Rectal smooth muscle tissue (tissue), 1 donor: ENCODE measurements at regions not wholly inside any gene's neighbourhood (a gene's known extent, or its start where the extent isn't known, plus 50 kb on each side); places are given as distances from the start of the nearest gene placed in this dataset.
"Not testable (repeated sequence)": the region's sequence is repeated elsewhere in the genome, so short reads cannot be mapped to it uniquely, and the experiment has no call there.

Source experiments
- H3K27ac ChIP-seq: one replicate; pipeline ENCODE4 v1.7.0; 2013; ENCODE audit warnings: low read depth, low read length, inconsistent platforms
- H3K27me3 ChIP-seq: one replicate; pipeline ENCODE4 v1.7.0; 2013; ENCODE audit warnings: low read length; ENCODE audit not compliant: control insufficient read depth, insufficient read depth
- H3K36me3 ChIP-seq: one replicate; pipeline ENCODE4 v1.7.0; 2013; ENCODE audit warnings: low read length; ENCODE audit not compliant: control insufficient read depth, insufficient read depth
- H3K4me1 ChIP-seq: one replicate; pipeline ENCODE4 v1.7.0; 2013; ENCODE audit warnings: low read length; ENCODE audit not compliant: control insufficient read depth, insufficient read depth
- H3K4me3 ChIP-seq: one replicate; pipeline ENCODE4 v1.7.0; 2013; ENCODE audit warnings: low read length
- H3K9ac ChIP-seq: one replicate; pipeline ENCODE4 v1.7.0; 2013; ENCODE audit warnings: low read length

DNA sequence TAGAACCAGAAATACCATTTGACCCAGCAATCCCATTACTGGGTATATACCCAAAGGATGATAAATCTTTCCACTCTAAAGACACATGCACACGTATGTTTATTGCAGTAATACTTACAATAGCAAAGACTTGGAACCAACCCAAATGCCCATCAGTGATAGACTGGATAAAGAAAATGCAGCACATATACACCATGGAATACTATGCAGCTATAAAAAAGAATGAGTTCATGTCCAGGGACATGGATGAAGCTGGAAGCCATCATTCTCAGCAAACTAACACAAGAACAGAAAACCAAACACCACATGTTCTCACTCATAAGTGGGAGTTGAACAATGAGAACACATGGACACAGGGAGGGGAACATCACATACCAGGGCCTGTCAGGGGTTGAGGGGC, 137.9 kb downstream of the PXDC1 start:
- peaks cover 18% of the 10 kb centered on the region for H3K4me1 ChIP-seq
- H3K4me3 ChIP-seq, H3K9ac ChIP-seq, H3K36me3 ChIP-seq, H3K27ac ChIP-seq, H3K27me3 ChIP-seq: not testable (repeated sequence)

DNA sequence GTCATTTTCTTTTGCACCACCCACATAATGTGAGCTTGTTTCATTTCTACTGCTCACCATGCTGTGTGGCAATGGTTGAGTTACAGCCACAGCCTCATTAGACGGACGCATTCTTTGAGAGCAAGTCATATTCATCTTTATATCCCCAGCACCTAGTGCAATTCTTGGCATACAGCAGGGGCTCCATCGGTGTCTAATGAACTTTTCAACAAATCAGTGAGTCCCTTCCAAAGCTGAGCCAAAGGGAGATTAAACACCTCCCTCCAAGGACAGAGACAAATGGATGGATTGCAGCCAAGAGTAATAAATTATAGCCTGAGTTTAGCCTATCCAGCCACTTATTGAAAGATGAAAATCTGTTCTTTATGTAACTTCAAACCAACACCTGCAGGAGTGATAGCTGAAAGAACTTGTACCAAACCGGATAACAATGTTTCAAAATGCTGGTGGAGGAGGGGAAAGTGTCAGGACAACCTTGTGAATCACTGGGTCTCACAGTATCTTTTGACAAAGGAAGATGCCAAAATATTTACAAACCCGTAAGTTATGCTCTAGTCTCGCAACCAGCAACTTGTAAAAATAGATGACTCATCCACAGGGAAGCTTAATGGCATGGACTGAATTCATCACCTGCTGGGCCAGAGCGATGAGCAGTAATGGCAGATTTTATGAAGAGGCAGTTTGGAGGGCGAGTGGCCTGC, 139.0 kb downstream of the PXDC1 start:
- H3K27me3 ChIP-seq: no peaks in the 10 kb centered on the region
- no peak overlapping the region for H3K9ac ChIP-seq
- H3K27ac ChIP-seq: peak overlapping the region; percentile 43
- peaks cover 18% of the 10 kb centered on the region for H3K4me1 ChIP-seq
- no peak overlapping the region for H3K4me3 ChIP-seq
- no peaks in the 10 kb centered on the region for H3K36me3 ChIP-seq

DNA sequence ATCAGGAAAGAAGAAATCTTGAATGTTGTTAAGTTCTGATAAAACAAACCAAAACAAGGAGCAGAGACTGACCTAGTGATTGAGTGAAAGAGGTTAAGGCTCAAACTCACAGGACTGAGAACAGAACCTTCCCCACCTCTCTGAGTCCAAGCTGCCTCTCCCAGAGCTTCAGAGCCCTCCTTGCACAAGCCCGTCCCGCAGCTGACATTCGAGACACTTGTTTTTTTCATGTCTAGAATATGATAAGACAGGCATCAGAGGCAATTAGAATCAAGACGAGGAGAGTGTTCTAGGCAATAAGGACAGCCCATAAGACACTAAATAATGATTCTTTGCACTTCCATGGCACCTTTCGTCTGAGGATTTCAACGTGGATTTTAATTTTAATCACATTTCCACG, 140.6 kb downstream of the PXDC1 start:
- Histone ChIP-seq H3K4me1 (peaks cover 18% of the 10 kb centered on the region), H3K4me3 (no peak overlapping the region), H3K27ac (no peak overlapping the region), H3K27me3 (no peaks in the 10 kb centered on the region), H3K36me3 (no peaks in the 10 kb centered on the region), H3K9ac (no peak overlapping the region)

DNA sequence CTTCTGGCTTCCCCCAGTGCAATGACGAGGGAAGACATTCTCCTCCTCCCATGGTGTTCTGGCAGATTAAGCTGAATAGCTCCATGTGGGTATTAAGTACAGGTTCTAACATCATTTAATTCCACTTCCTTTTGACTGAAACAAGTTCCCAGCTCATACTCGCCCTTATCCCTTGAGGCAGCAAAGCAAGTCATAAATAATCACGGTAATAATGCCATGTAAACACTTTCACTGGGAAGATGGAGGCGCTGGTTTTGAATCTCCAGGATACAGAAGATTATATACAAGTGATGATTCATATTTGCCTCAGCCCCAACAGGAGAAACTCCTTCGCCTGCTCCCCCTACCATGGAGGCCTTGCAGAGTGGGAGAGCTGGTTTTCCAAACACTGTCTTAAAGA, 141.3 kb downstream of the PXDC1 start:
- Histone ChIP-seq H3K4me1 (peaks cover 18% of the 10 kb centered on the region), H3K9ac (no peak overlapping the region), H3K27ac (no peak overlapping the region), H3K27me3 (no peaks in the 10 kb centered on the region), H3K36me3 (no peaks in the 10 kb centered on the region), H3K4me3 (no peak overlapping the region)

DNA sequence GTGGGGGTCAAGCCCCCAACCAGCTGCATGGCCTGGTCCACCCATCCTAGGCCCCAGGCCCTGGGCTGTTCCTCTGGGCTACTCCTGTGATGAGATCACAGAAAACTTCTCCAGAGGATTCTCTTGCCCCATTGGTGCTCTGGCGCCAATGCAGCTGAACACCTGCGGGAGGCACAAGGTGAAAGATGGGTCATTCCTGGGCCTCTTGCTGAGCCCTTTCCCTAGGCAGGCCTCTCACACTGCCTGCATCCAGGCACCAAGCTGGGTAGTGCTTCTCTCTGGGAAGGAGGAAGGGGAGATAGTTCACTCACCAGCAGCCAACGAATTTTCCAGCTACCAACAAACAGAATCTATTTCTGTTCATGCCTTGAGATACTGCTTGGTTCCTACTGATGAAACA, 142.1 kb downstream of the PXDC1 start:
- H3K36me3 ChIP-seq: no peaks in the 10 kb centered on the region
- H3K9ac ChIP-seq: no peak overlapping the region
- no peaks in the 10 kb centered on the region for H3K27me3 ChIP-seq
- peaks cover 18% of the 10 kb centered on the region for H3K4me1 ChIP-seq
- H3K4me3 ChIP-seq: no peak overlapping the region
- no peak overlapping the region for H3K27ac ChIP-seq

DNA sequence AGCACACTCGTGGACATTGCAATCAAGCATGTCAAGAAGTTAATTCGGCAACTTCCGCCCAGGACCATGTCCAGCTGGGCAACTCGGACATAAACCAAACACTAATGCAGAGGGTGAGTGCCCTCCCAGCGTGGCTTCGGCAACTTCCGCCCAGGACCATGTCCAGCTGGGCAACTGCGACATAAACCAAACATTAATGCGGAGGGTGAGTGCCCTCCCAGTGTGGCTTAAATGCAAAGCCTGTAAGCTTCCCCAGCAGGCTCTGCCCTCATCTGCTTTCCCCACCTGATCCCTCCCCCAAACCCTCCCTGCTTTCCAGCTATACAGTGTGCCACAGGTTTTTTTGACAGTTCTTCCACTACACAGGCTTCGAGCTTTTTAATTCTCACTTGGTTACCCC, 143.4 kb downstream of the PXDC1 start:
- no peak overlapping the region for H3K27ac ChIP-seq
- no peak overlapping the region for H3K4me3 ChIP-seq
- H3K4me1 ChIP-seq: peaks cover 18% of the 10 kb centered on the region
- H3K27me3 ChIP-seq: no peaks in the 10 kb centered on the region
- H3K9ac ChIP-seq: no peak overlapping the region
- H3K36me3 ChIP-seq: no peaks in the 10 kb centered on the region

DNA sequence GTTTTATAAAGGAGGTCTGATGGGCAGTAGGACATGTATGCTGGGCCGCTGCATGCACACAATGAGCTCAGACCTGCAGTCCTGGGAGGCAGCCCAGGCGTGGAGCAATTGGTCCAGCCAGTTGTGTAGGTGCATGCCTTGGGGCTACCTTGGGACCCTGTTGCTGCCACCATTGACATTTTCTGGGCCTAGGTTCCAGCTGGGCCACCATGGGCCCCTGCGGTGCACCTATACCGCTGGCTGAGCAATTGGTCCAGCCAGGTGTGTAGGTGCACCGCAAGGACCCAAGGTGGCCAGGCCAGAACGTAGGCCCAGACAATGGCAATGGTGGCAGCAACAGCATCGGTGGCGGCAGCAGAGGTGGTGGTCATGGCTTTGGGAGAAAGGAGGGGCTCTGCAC, 143.9 kb downstream of the PXDC1 start:
- H3K36me3 ChIP-seq: no peaks in the 10 kb centered on the region
- H3K4me3 ChIP-seq: no peak overlapping the region
- no peaks in the 10 kb centered on the region for H3K27me3 ChIP-seq
- H3K9ac ChIP-seq: no peak overlapping the region
- no peak overlapping the region for H3K27ac ChIP-seq
- peaks cover 14% of the 10 kb centered on the region for H3K4me1 ChIP-seq

DNA sequence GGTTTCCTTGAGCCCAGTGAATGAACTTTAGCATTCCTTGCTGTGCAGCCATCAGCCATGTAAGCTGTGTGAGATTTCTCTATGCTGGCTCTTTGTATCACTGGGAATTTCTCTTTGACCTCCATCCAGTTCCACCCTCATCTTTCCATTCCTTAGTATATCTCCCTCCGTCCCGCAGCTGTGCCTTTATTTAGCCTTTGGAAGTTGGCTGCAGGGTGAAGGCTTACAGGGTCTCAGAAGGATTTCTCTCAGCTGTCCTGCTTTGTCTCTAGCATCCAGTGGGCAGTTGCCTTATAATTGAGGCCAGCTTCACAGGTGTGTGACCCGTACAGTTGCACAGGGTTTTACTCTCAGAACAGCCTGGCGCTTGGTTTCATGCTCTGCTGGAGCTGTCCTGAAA, 144.3 kb downstream of the PXDC1 start:
- peaks cover 12% of the 10 kb centered on the region for H3K4me1 ChIP-seq
- no peaks in the 10 kb centered on the region for H3K27me3 ChIP-seq
- H3K4me3 ChIP-seq: no peak overlapping the region
- H3K36me3 ChIP-seq: no peaks in the 10 kb centered on the region
- no peak overlapping the region for H3K27ac ChIP-seq
- no peak overlapping the region for H3K9ac ChIP-seq

DNA sequence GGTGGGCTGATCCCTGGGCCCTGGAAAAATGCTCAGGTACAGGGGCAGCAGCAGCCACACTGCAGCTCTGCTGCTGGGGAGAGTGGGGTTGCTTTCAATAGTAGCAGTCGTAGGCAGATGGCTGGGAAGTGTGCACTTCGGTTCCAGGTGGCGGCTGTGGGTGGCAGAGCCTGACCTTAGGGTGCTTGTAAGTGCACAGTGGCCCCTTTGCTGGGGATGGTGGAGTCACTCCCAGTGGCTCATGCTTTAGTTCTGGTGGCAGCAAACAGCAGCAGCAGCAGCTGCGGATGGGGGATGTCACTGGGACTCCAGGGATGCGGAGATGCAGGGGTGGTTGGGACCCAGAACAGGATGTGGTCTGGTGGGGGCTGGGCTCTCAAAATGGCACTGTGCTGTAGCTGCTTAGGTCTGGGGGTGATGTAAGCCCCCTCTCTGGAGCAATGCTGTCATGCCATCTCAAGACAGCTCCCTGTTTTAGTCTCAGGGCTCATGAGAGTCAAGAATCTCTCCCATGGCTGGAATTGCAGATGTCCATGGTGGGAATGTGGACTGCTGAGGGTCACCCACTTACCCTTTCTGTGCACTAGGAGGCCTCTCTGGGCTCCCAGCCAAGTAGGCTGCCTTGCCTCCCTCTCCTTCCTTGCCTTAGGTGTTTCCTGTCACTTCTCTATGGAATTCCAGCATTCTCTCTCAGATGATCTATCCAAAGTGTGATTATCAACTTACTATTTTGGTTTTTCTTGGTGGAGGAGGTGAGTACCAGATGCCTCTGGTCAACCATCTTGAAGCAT, 146.7 kb upstream of the SLC22A23 start:
- no peak overlapping the region for H3K27ac ChIP-seq
- no peaks in the 10 kb centered on the region for H3K36me3 ChIP-seq
- no peaks in the 10 kb centered on the region for H3K4me1 ChIP-seq
- H3K9ac ChIP-seq: no peak overlapping the region
- H3K4me3 ChIP-seq: no peak overlapping the region
- H3K27me3 ChIP-seq: no peaks in the 10 kb centered on the region

DNA sequence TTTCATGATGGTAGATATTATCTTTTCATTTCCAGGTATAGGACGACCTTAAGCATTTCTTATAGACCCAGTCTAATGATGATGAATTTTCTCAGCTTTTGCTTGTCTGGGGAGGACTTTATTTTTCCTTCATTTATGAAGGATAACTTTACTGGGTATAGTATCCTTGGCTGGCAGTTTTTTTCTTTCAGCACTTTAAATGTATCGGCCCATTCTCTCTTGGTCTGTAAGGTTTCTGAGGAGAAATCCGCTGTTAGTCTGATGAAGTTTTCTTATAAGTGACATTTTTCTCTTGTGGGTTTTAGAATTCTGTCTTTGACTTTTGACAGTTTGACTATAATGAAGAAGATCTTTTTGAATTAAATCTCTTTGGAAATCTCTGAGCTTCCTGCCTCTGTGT, 144.7 kb upstream of the SLC22A23 start:
- Histone ChIP-seq H3K27me3 (no peaks in the 10 kb centered on the region), H3K36me3 (no peaks in the 10 kb centered on the region), H3K27ac (no peak overlapping the region), H3K4me1 (no peaks in the 10 kb centered on the region), H3K4me3 (no peak overlapping the region), H3K9ac (no peak overlapping the region)

DNA sequence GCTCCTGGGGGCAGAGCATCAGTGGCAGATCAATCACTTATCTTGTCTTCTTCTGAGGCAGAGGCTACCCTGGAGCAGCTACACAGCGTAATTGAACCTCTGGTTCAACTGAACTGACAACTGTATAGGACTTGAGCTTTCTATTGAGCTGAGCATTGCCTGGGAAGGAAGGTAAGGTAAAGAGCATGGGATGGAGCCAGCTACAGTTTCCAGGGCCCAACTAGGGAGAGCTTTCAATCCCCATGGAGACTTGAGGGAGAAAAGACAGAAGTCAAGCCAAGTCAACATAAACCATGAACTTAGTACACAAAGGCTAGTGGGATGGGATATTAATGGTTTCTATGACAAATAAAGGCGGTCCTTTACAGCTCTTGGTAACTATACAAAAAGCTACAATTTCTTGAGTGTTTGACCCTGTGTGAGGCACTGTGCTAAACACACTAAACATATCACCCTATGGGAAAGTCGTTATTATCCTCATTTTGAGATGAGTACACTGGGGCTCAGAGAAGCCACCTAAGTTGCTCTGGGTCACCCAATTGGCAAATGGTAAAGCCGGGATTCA, 140.7 kb upstream of the SLC22A23 start:
- Histone ChIP-seq H3K9ac (no peak overlapping the region), H3K27me3 (no peaks in the 10 kb centered on the region), H3K36me3 (no peaks in the 10 kb centered on the region), H3K4me1 (no peaks in the 10 kb centered on the region), H3K27ac (no peak overlapping the region), H3K4me3 (no peak overlapping the region)

DNA sequence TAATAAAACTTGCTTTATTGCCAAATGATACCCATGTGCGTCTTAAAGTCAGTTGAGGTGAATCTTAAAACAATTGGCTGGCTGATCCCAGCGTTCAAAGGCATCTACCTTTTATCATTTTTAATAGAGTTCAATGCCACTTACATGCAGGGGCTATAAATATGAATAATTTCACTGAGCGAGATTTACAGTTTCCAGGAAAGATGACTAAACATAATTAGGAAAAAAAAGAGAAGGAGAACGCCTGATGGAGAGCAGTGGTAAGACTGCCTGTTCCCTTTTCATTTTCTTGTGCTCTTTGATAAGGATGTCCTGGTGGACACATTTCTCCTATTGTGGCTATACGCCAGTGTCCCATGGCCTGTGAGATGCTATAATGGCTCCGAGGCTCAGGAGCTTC, 139.9 kb upstream of the SLC22A23 start:
- Histone ChIP-seq H3K4me3 (no peak overlapping the region), H3K36me3 (no peaks in the 10 kb centered on the region), H3K27ac (no peak overlapping the region), H3K4me1 (no peaks in the 10 kb centered on the region), H3K9ac (no peak overlapping the region), H3K27me3 (no peaks in the 10 kb centered on the region)

DNA sequence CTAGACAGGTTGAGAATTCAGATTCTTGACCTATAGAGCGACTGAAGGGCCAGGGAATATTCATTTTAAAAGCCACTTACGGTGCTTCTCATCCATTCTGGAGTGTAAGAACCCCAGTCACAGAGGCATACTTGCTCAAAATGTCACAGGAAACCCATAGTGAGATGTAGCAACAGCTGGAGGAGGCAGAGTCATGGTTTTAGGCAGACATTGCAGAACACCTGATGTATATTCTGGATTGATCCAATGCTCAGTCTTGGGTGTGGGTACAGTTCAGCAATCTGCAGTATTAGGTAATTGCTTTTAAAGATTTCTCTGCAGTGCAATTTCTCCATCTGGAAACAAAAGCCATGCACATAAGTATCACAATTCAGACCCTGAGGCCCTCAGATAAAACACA, 137.4 kb upstream of the SLC22A23 start:
- H3K27ac ChIP-seq: no peak overlapping the region
- no peaks in the 10 kb centered on the region for H3K4me1 ChIP-seq
- no peak overlapping the region for H3K9ac ChIP-seq
- H3K4me3 ChIP-seq: no peak overlapping the region
- H3K36me3 ChIP-seq: no peaks in the 10 kb centered on the region
- no peaks in the 10 kb centered on the region for H3K27me3 ChIP-seq
